ENCODE measurements at regions not wholly inside any gene's neighbourhood (a gene's known extent, or its start where the extent isn't known, plus 50 kb on each side); places are given as distances from the start of the nearest gene placed in this dataset.

DNA sequence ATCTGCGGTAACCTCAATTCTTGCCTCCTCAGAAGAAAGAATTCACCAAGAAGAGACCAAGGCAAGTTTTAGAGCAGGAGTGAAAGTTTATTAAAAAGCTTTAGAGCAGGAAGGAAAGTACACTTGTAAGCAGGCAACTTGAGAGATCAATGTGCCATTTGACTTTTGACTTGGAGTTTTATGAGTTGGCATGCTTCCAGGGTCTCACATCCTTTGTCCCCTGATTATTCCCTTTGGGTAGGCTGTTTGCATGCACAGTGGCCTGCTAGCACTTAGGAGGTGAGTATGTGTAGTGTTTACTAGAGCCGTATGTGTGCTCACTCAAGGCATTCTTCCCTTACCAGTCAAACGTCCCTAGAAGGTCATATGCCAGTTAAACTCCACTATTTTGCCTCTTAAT, 111.0 kb upstream of the RAI14 start:
- no peak for DNase-seq (ENCODE audit: low spot score)
- Histone ChIP-seq H2AFZ (no peak overlapping the region), H4K20me1 (replicated peaks; ENCODE audit: insufficient read depth) (no peaks in the 10 kb centered on the region), H3K4me1 (ENCODE audit: insufficient read depth) (peaks cover 14% of the 10 kb centered on the region), H3F3A (replicated peaks; ENCODE audit: low read depth) (peaks cover 20% of the 10 kb centered on the region), H3K79me2 (replicated peaks; ENCODE audit: insufficient read depth) (no peaks in the 10 kb centered on the region), H3K27ac (ENCODE audit: low read depth) (no peak overlapping the region), H3K27me3 (ENCODE audit: insufficient read depth) (no peaks in the 10 kb centered on the region), H3K4me3 (no peak overlapping the region), H3K4me2 (no peak overlapping the region), H3K9me2 (ENCODE audit: insufficient read depth) (peaks cover 22% of the 10 kb centered on the region; the same call in 1 of the 2 replicates), H3K36me3 (ENCODE audit: insufficient read depth) (peaks cover 39% of the 10 kb centered on the region)
- TF ChIP-seq STAT1 (IDR thresholded peaks at IDR 0.05; ENCODE audit: unreplicated experiment) (no peak), EZH2phosphoT487 (IDR thresholded peaks at IDR 0.05; ENCODE audit: unreplicated experiment) (no peak), EZH2 (IDR thresholded peaks at IDR 0.05; ENCODE audit: low read depth, unreplicated experiment) (no peak), ZNF114 (CRISPR knock-in tag; IDR thresholded peaks at IDR 0.05) (no peak)
- TF ChIP-seq, protein P1, sequence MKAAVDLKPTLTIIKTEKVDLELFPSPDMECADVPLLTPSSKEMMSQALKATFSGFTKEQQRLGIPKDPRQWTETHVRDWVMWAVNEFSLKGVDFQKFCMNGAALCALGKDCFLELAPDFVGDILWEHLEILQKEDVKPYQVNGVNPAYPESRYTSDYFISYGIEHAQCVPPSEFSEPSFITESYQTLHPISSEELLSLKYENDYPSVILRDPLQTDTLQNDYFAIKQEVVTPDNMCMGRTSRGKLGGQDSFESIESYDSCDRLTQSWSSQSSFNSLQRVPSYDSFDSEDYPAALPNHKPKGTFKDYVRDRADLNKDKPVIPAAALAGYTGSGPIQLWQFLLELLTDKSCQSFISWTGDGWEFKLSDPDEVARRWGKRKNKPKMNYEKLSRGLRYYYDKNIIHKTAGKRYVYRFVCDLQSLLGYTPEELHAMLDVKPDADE (IDR thresholded peaks at IDR 0.05): no peak
- TF ChIP-seq, protein P2, sequence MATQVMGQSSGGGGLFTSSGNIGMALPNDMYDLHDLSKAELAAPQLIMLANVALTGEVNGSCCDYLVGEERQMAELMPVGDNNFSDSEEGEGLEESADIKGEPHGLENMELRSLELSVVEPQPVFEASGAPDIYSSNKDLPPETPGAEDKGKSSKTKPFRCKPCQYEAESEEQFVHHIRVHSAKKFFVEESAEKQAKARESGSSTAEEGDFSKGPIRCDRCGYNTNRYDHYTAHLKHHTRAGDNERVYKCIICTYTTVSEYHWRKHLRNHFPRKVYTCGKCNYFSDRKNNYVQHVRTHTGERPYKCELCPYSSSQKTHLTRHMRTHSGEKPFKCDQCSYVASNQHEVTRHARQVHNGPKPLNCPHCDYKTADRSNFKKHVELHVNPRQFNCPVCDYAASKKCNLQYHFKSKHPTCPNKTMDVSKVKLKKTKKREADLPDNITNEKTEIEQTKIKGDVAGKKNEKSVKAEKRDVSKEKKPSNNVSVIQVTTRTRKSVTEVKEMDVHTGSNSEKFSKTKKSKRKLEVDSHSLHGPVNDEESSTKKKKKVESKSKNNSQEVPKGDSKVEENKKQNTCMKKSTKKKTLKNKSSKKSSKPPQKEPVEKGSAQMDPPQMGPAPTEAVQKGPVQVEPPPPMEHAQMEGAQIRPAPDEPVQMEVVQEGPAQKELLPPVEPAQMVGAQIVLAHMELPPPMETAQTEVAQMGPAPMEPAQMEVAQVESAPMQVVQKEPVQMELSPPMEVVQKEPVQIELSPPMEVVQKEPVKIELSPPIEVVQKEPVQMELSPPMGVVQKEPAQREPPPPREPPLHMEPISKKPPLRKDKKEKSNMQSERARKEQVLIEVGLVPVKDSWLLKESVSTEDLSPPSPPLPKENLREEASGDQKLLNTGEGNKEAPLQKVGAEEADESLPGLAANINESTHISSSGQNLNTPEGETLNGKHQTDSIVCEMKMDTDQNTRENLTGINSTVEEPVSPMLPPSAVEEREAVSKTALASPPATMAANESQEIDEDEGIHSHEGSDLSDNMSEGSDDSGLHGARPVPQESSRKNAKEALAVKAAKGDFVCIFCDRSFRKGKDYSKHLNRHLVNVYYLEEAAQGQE (IDR thresholded peaks at IDR 0.05; ENCODE audit: unreplicated experiment): no peak
- TF ChIP-seq, protein P3, sequence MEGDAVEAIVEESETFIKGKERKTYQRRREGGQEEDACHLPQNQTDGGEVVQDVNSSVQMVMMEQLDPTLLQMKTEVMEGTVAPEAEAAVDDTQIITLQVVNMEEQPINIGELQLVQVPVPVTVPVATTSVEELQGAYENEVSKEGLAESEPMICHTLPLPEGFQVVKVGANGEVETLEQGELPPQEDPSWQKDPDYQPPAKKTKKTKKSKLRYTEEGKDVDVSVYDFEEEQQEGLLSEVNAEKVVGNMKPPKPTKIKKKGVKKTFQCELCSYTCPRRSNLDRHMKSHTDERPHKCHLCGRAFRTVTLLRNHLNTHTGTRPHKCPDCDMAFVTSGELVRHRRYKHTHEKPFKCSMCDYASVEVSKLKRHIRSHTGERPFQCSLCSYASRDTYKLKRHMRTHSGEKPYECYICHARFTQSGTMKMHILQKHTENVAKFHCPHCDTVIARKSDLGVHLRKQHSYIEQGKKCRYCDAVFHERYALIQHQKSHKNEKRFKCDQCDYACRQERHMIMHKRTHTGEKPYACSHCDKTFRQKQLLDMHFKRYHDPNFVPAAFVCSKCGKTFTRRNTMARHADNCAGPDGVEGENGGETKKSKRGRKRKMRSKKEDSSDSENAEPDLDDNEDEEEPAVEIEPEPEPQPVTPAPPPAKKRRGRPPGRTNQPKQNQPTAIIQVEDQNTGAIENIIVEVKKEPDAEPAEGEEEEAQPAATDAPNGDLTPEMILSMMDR (conservative IDR thresholded peaks at IDR 0.05; ENCODE audit: low read depth in 2 of 2): no peak
- TF ChIP-seq, protein P4, sequence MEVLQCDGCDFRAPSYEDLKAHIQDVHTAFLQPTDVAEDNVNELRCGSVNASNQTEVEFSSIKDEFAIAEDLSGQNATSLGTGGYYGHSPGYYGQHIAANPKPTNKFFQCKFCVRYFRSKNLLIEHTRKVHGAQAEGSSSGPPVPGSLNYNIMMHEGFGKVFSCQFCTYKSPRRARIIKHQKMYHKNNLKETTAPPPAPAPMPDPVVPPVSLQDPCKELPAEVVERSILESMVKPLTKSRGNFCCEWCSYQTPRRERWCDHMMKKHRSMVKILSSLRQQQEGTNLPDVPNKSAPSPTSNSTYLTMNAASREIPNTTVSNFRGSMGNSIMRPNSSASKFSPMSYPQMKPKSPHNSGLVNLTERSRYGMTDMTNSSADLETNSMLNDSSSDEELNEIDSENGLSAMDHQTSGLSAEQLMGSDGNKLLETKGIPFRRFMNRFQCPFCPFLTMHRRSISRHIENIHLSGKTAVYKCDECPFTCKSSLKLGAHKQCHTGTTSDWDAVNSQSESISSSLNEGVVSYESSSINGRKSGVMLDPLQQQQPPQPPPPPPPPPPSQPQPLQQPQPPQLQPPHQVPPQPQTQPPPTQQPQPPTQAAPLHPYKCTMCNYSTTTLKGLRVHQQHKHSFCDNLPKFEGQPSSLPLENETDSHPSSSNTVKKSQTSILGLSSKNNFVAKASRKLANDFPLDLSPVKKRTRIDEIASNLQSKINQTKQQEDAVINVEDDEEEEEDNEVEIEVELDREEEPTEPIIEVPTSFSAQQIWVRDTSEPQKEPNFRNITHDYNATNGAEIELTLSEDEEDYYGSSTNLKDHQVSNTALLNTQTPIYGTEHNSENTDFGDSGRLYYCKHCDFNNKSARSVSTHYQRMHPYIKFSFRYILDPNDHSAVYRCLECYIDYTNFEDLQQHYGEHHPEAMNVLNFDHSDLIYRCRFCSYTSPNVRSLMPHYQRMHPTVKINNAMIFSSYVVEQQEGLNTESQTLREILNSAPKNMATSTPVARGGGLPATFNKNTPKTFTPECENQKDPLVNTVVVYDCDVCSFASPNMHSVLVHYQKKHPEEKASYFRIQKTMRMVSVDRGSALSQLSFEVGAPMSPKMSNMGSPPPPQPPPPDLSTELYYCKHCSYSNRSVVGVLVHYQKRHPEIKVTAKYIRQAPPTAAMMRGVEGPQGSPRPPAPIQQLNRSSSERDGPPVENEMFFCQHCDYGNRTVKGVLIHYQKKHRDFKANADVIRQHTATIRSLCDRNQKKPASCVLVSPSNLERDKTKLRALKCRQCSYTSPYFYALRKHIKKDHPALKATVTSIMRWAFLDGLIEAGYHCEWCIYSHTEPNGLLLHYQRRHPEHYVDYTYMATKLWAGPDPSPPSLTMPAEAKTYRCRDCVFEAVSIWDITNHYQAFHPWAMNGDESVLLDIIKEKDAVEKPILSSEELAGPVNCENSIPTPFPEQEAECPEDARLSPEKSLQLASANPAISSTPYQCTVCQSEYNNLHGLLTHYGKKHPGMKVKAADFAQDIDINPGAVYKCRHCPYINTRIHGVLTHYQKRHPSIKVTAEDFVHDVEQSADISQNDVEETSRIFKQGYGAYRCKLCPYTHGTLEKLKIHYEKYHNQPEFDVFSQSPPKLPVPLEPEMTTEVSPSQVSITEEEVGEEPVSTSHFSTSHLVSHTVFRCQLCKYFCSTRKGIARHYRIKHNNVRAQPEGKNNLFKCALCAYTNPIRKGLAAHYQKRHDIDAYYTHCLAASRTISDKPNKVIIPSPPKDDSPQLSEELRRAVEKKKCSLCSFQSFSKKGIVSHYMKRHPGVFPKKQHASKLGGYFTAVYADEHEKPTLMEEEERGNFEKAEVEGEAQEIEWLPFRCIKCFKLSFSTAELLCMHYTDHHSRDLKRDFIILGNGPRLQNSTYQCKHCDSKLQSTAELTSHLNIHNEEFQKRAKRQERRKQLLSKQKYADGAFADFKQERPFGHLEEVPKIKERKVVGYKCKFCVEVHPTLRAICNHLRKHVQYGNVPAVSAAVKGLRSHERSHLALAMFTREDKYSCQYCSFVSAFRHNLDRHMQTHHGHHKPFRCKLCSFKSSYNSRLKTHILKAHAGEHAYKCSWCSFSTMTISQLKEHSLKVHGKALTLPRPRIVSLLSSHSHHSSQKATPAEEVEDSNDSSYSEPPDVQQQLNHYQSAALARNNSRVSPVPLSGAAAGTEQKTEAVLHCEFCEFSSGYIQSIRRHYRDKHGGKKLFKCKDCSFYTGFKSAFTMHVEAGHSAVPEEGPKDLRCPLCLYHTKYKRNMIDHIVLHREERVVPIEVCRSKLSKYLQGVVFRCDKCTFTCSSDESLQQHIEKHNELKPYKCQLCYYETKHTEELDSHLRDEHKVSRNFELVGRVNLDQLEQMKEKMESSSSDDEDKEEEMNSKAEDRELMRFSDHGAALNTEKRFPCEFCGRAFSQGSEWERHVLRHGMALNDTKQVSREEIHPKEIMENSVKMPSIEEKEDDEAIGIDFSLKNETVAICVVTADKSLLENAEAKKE (CRISPR knock-in tag; IDR thresholded peaks at IDR 0.05): no peak
- peaks cover 73% of the 10 kb centered on the region for H3K36me3 Mint-ChIP-seq (ENCODE audit: low read depth)
- peaks cover 10% of the 10 kb centered on the region for H3K27me3 Mint-ChIP-seq (ENCODE audit: insufficient read depth, low read depth, poor library complexity)
- peaks cover 70% of the 10 kb centered on the region for H3K9me3 Mint-ChIP-seq
- no peak for ATAC-seq
- H3K4me3 Mint-ChIP-seq: no peak overlapping the region
- H3K4me1 Mint-ChIP-seq: peaks cover 23% of the 10 kb centered on the region
- no peak overlapping the region for H3K27ac Mint-ChIP-seq

Measured in GM23338 (cell line).